ENCODE measurements at regions not wholly inside any gene's neighbourhood (a gene's known extent, or its start where the extent isn't known, plus 50 kb on each side); places are given as distances from the start of the nearest gene placed in this dataset.

DNA sequence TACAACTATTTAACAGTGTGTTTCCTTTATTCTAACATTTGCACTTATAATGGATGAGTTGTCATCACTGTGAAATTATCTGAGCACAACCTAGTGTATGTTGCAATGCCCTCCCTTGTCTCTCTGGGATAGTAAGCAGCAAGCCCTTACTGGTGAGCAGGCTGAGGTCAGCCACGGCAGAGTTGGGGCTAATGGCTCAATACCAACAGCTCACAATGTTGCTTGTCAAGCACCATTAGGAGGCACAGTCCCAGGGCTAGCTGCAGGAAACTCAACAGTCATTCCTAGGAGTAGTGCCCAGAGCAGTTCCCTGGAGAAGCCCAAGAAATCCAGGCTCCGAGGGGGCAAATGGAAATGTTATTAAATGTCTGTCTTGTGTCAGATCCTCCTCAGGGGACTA is 858.4 kb downstream of the GRID1 start:
- intact Hi-C loops (cut with DNase I), result no loop called here
- TF ChIP-seq, protein P1, sequence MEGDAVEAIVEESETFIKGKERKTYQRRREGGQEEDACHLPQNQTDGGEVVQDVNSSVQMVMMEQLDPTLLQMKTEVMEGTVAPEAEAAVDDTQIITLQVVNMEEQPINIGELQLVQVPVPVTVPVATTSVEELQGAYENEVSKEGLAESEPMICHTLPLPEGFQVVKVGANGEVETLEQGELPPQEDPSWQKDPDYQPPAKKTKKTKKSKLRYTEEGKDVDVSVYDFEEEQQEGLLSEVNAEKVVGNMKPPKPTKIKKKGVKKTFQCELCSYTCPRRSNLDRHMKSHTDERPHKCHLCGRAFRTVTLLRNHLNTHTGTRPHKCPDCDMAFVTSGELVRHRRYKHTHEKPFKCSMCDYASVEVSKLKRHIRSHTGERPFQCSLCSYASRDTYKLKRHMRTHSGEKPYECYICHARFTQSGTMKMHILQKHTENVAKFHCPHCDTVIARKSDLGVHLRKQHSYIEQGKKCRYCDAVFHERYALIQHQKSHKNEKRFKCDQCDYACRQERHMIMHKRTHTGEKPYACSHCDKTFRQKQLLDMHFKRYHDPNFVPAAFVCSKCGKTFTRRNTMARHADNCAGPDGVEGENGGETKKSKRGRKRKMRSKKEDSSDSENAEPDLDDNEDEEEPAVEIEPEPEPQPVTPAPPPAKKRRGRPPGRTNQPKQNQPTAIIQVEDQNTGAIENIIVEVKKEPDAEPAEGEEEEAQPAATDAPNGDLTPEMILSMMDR (IDR thresholded peaks at IDR 0.05), result no peak
- DNase-seq (no peak), ATAC-seq (no peak)
- H3K4me1 ChIP-seq, result no peaks in the 10 kb centered on the region
- H3K4me3 ChIP-seq, result no peak overlapping the region
- WGBS, 2 donors, result 50 to 64% methylated on average over 2 of the region's 2 CpGs
- peaks cover 0 to 13% (median 0%) of the 10 kb centered on the region in 7 donors for H3K27me3 ChIP-seq
- H3K9me3 ChIP-seq, result peaks cover 0 to 21% (median 0%) of the 10 kb centered on the region in 11 donors
- no peak overlapping the region for H3K27ac ChIP-seq
- H3K36me3 ChIP-seq, result no peaks in the 10 kb centered on the region

DNA sequence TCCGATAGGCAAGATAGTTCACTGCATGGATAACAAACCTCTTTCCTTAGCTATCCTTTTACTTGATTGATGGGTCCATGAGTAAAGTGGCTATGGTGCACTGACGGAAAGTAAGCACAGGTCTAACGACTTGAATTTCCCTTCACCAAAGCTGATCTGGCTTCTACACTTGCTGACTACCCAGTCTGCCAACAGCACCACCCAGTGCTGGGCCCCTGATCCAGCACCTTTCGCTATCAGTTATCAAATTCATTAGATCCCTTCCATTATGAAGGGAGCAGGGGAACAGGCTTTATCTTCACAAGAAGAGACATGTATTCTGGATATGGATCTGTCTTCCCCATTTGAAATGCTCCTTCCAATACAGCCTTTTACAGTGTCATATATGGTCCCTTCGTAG is 855.9 kb downstream of the GRID1 start:
- Histone ChIP-seq H3K36me3 (no peaks in the 10 kb centered on the region), H3K4me1 (no peaks in the 10 kb centered on the region), H3K9me3 (no peaks in the 10 kb centered on the region), H3K4me3 (no peak overlapping the region), H3K27ac (no peak overlapping the region), H3K27me3 (peaks cover 0 to 13% (median 0%) of the 10 kb centered on the region in 7 donors)
- peak in 2 of 8 donors; percentile 41 to 58 for ATAC-seq
- 61 to 74% methylated on average over 5 of the region's 5 CpGs for WGBS, 2 donors
- intact Hi-C loops (cut with DNase I), result no loop called here
- no peak for DNase-seq
- TF ChIP-seq, protein P1 (IDR thresholded peaks at IDR 0.05), result peak in 7 of 9 donors; percentile 25 to 44 (median 35)

DNA sequence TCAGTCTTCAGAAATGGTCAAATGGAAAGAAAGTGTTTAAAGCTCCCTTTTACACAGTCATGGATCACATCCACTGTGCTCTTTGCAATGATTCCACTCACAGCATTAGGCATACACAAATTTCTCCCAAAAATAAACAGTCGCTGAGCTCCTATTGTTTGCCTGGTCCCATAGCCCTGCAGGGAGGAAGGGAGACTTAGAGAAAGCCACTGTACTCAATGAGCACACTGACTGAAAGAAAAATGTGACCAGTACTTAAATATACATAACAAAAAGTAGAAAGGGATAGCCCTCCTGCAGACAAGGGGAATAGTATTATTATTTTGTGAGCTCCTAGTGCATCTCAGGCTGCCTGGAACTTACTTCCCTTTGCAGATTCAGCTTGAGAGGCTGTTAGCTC is 853.2 kb downstream of the GRID1 start:
- no peak overlapping the region for H3K27ac ChIP-seq
- H3K4me3 ChIP-seq, result no peak overlapping the region
- DNase-seq (no peak), ATAC-seq (no peak)
- H3K4me1 ChIP-seq, result no peaks in the 10 kb centered on the region
- intact Hi-C loops (cut with DNase I), result no loop called here
- H3K36me3 ChIP-seq, result no peaks in the 10 kb centered on the region
- 68 to 75% methylated on average over 1 of the region's 1 CpG for WGBS, 2 donors
- TF ChIP-seq, protein P1 (IDR thresholded peaks at IDR 0.05), result no peak
- H3K9me3 ChIP-seq, result peaks cover 0 to 3% (median 0%) of the 10 kb centered on the region in 11 donors
- H3K27me3 ChIP-seq, result peaks cover 0 to 13% (median 0%) of the 10 kb centered on the region in 7 donors

DNA sequence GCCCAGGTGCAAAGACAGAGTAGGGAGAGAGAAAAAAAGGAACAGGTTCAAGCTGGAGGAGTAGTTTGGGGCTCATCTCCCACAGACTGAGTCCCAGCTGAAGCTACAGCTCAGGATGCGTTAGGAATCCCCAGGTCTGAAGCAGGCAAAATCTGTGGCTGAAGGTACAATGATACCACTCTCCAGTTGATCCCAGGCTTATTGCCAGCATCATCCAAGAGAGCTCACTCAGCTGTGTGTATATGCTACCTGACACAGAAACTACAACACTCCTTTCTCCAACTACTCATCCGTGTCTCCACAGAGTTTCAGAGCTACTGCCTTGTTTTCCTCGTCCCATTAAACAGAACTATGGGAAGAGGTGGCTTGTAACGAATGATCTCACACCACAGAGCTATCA is 851.3 kb downstream of the GRID1 start:
- H3K9me3 ChIP-seq, result peaks cover 0 to 5% (median 0%) of the 10 kb centered on the region in 11 donors
- H3K27ac ChIP-seq, result no peak overlapping the region
- DNase-seq, result no peak
- no peak for ATAC-seq
- intact Hi-C loops (cut with DNase I), result no loop called here
- no peaks in the 10 kb centered on the region for H3K4me1 ChIP-seq
- no peaks in the 10 kb centered on the region for H3K36me3 ChIP-seq
- no peak overlapping the region for H3K4me3 ChIP-seq
- H3K27me3 ChIP-seq, result peaks cover 0 to 13% (median 0%) of the 10 kb centered on the region in 7 donors
- TF ChIP-seq, protein P1 (IDR thresholded peaks at IDR 0.05), result no peak
- WGBS, 2 donors, result 72 to 78% methylated on average over 4 of the region's 4 CpGs
